ENCODE measurements at regions not wholly inside any gene's neighbourhood (a gene's known extent, or its start where the extent isn't known, plus 50 kb on each side); places are given as distances from the start of the nearest gene placed in this dataset.

DNA sequence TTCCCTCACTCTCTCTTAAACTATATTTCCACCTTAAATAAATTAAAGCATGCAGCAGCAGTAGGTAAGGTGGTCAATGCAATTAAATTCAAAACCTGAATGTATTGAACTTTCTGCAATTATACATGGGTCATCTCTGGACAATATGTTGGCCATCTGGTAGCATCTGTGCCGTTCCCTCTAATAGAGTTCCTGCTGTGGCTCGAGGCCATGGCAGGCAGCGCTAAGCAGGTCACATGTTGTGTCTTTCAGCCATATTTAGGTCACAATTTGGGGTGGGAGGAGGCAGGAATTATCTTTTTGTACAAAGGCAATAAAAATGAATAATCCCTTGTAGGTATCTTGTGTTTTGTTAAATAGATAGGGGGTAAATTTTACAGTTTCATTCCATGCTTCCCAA is 676.2 kb downstream of the ZEB2 start:
- TF ChIP-seq POLR2A (IDR thresholded peaks at IDR 0.05), result no peak
- TF ChIP-seq, protein P1, sequence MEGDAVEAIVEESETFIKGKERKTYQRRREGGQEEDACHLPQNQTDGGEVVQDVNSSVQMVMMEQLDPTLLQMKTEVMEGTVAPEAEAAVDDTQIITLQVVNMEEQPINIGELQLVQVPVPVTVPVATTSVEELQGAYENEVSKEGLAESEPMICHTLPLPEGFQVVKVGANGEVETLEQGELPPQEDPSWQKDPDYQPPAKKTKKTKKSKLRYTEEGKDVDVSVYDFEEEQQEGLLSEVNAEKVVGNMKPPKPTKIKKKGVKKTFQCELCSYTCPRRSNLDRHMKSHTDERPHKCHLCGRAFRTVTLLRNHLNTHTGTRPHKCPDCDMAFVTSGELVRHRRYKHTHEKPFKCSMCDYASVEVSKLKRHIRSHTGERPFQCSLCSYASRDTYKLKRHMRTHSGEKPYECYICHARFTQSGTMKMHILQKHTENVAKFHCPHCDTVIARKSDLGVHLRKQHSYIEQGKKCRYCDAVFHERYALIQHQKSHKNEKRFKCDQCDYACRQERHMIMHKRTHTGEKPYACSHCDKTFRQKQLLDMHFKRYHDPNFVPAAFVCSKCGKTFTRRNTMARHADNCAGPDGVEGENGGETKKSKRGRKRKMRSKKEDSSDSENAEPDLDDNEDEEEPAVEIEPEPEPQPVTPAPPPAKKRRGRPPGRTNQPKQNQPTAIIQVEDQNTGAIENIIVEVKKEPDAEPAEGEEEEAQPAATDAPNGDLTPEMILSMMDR (IDR thresholded peaks at IDR 0.05), result no peak

Data from Peyer's patch (tissue), 4 donors.